ENCODE measurements at regions not wholly inside any gene's neighbourhood (a gene's known extent, or its start where the extent isn't known, plus 50 kb on each side); places are given as distances from the start of the nearest gene placed in this dataset.
"Not testable (repeated sequence)": the region's sequence is repeated elsewhere in the genome, so short reads cannot be mapped to it uniquely, and the experiment has no call there.

DNA sequence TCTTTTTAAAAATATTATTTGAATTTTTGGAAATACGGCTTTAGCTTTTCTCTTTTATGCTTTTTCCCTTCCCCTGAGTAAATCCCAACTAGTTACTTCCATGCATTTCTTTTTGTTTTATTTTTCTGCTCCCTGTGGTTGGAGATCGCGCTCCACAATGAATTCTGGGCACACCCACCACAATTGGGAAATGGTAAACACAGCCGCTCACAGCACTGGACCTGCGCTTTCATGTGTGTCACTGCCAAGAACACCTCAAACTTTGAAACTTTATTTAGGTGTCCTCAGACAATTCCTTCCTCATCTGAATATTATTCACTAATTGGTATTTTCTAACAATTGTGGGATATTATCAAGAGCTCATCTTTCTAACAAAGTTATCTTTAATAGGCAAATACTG lies 82.8 kb upstream of the TMEM18 start:
- DNase-seq (ENCODE audit: low spot score) = no peak

- DNase-seq (ENCODE audit: low spot score) = no peak
These were observed 81.0 kb upstream of the TMEM18 start for GRCh38 chr2:758073-758820.

- DNase-seq (ENCODE audit: low spot score) = no peak
These were observed 75.9 kb upstream of the TMEM18 start for GRCh38 chr2:753123-753522.

GRCh38 chr2:751474-751873 lies 74.3 kb upstream of the TMEM18 start:
- no peak for DNase-seq (ENCODE audit: low spot score)

GRCh38 chr2:750628-751027 lies 73.4 kb upstream of the TMEM18 start:
- no peak for DNase-seq (ENCODE audit: low spot score)

GRCh38 chr2:747762-748351 lies 70.7 kb upstream of the TMEM18 start:
- no peak for DNase-seq (ENCODE audit: low spot score)

- no peak for DNase-seq (ENCODE audit: low spot score)
These were observed 69.5 kb upstream of the TMEM18 start for GRCh38 chr2:746697-747096.

DNA sequence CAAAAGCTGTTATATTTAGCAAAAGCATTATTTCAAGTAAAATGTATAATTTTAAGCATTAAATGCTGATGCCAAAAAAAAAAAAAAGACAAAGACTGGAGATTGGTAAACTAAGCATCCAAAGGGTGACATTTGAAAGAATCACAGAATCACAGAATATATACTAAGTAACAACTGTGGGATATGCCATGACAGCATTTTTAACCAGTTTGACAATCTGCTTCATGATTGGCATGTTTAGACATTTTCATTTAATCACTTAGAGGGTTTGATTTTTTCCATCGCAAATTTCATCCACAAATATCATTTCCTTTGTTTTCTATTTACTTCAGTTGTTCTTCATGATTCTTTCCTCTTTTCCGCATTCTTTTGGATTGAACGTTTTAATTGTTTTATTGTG lies 66.9 kb upstream of the TMEM18 start:
- no peak for DNase-seq (ENCODE audit: low spot score)

- no peak for DNase-seq (ENCODE audit: low spot score)
These were observed 65.0 kb upstream of the TMEM18 start for GRCh38 chr2:742221-742620.

- DNase-seq (ENCODE audit: low spot score) = no peak
These were observed 63.9 kb upstream of the TMEM18 start for GRCh38 chr2:741195-741496.

DNA sequence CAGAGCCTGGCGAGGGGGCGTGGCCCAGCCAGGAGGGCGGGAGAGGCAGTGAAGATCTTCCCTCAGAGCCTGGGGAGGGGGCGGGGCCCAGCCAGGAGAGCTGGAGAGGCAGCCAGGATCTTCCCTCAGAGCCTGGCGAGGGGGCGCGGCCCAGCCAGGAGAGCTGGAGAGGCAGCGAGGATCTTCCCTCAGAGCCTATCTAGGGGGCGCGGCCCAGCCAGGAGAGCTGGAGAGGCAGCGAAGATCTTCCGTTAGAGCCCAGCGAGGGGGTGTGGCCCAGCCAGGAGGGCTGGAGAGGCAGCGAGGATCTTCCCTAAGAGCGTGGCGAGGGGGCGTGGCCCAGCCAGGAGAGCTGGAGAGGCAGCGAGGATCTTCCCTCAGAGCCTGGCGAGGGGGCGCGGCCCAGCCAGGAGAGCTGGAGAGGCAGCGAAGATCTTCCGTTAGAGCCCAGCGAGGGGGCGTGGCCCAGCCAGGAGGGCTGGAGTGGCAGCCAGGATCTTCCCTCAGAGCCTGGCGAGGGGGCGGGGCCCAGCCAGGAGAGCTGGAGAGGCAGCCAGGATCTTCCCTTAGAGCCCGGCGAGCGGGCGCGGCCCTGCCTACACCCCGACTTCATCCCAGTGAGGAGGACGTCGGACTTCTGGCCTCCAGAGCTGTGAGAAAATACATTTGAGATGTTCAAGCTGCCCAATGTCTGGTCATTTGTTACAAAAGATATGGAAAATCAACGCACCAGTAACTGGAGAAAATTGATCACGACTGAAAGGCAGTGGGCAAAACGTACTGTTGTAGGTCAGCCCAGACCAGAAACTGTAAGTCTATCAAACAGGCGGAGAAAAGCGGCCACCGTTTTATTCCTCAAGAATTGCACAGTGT lies 63.4 kb upstream of the TMEM18 start:
- DNase-seq (ENCODE audit: low spot score) = not testable (repeated sequence)

DNA sequence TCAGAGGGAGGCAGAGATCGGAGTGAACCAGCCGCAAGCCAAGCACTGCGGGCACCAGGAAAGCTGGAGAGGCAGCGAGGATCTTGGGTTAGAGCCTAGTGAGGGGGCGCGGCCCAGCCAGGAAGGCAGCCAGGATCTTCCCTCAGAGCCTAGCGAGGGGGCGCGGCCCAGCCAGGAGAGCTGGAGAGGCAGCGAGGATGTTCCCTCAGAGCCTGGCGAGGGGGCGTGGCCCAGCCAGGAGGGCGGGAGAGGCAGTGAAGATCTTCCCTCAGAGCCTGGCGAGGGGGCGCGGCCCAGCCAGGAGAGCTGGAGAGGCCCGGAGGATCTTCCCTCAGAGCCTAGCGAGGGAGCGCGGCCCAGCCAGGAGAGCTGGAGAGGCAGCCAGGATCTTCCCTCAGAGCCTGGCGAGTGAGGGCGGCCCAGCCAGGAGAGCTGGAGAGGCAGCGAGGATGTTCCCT lies 62.7 kb upstream of the TMEM18 start:
- DNase-seq (ENCODE audit: low spot score) = not testable (repeated sequence)

DNA sequence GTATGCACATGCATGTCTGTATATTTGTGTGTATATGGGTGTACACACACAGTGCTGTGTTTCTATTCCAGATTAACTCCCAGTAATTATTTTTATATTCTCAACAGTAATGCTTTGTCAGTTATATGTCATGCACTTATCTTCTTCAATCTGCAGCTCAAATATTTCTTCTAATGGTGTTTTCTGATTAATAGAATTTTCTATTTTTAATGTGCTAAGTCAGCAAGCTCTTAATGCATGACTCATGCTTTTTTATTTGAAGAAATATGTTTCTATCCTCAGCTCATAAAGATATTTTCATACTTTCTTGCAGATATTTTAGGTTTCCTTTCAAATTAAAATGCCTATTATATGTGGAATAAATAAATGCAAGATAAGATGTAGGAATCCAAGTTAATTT lies 59.7 kb upstream of the TMEM18 start:
- DNase-seq (ENCODE audit: low spot score) = no peak

DNA sequence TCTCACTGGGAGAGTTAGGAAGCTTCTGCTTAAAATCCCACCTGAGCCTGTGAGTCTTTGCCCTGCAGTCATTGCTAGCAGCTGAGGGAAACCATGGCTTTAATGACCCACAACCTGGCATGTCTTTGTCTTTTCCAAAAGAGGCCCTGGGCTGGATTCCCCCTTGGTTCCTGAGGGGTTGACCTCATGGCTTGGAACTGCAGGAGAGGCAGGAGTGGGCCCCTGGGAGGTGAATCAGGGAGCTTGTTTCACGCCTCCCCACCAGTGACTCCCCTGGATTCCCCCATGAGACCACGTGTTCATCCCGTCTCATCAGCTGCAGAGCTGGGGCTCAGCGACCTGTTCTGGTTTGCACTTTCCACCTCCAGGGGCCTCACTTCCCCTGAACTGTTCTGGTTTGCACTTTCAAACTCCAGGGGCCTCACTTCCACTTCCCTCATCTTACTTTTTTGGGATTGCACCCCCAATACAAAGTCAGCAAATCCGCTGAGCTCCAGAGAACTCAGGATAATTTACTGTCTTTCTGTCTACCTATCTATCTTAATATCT lies 58.5 kb upstream of the TMEM18 start:
- DNase-seq (ENCODE audit: low spot score) = no peak

GRCh38 chr2:734496-734895 lies 57.3 kb upstream of the TMEM18 start:
- no peak for DNase-seq (ENCODE audit: low spot score)

GRCh38 chr2:733495-733894 lies 56.3 kb upstream of the TMEM18 start:
- DNase-seq (ENCODE audit: low spot score) = no peak

GRCh38 chr2:733001-733400 lies 55.8 kb upstream of the TMEM18 start:
- DNase-seq (ENCODE audit: low spot score) = no peak

GRCh38 chr2:731711-732110 lies 54.5 kb upstream of the TMEM18 start:
- DNase-seq (ENCODE audit: low spot score) = no peak

DNA sequence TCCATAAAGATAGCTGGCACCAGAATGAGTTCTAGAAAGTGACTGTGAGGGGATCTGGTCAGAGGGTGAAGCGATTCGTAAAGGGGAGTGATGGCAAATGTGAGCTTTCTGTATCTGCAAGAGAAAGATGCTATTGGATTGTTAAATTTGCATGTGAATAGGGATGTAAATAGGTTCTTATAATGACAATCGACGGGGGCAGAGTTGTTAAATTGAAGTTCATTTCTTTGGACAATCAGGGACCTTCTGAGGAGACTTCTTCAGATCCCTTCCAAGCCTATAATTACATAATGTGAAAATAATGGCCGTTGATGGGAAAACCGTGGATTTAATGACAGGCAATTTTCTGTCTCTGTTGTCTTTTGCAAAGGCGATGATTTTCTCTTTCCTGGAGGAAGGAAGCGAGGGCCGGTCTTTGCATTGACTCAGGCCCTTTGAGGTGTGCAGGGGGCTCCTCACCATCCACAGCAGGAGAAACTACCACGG lies 52.2 kb upstream of the TMEM18 start:
- no peak for DNase-seq (ENCODE audit: low spot score)

DNA sequence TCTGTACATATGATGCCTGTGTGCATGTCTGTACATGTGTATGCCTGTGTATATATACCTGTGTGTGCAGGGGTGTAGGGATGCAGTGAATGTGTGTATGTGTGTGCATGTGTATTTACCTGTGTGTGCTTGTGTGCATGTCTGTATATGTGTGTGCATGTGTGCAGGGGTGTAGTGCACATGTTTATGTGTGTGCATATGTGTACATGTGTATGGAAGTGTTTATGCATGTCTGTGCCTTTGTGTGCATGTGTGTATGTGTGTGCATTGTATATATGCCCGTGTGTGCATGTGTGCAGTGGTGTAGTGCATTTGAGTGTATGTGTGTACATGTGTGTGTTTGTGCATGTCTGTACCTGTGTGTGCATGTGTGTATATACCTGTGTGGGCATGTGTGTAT lies 51.0 kb upstream of the TMEM18 start:
- DNase-seq (ENCODE audit: low spot score) = no peak

GRCh38 chr2:727071-727470 lies 49.9 kb upstream of the TMEM18 start:
- DNase-seq (ENCODE audit: low spot score) = no peak

Measured in germinal center (tissue), 1 donor.